NCI-H748 (cell line): ENCODE measurements at regions not wholly inside any gene's neighbourhood (a gene's known extent, or its start where the extent isn't known, plus 50 kb on each side); places are given as distances from the start of the nearest gene placed in this dataset.
"Not testable (repeated sequence)": the region's sequence is repeated elsewhere in the genome, so short reads cannot be mapped to it uniquely, and the experiment has no call there.

Experiments used
- DNase-seq: peaks from one replicate; lab custom pipeline; 2025; ENCODE audit not compliant: unreplicated experiment; lab: John Stamatoyannopoulos, UW

- not testable (repeated sequence) for DNase-seq
Observed at GRCh38 chr6:60797831-60798230, 1488.2 kb downstream of the KHDRBS2 start.

GRCh38 chr6:60789601-60790000 lies 1496.4 kb downstream of the KHDRBS2 start:
- DNase-seq: peak; percentile 18

- DNase-seq: not testable (repeated sequence)
Observed at GRCh38 chr6:60782698-60783464, 1503.1 kb downstream of the KHDRBS2 start.

- not testable (repeated sequence) for DNase-seq
Observed at GRCh38 chr6:60779591-60779990, 1506.4 kb downstream of the KHDRBS2 start.

- DNase-seq: not testable (repeated sequence)
Observed at GRCh38 chr6:60767791-60768499, 1518.1 kb downstream of the KHDRBS2 start.

GRCh38 chr6:60765331-60765730 lies 1520.7 kb downstream of the KHDRBS2 start:
- DNase-seq: not testable (repeated sequence)

GRCh38 chr6:60763464-60764080 lies 1522.5 kb downstream of the KHDRBS2 start:
- DNase-seq: not testable (repeated sequence)

GRCh38 chr6:60760928-60761327 lies 1525.1 kb downstream of the KHDRBS2 start:
- DNase-seq: not testable (repeated sequence)

GRCh38 chr6:60759149-60759825 lies 1526.7 kb downstream of the KHDRBS2 start:
- DNase-seq: not testable (repeated sequence)

GRCh38 chr6:60758725-60759124 lies 1527.3 kb downstream of the KHDRBS2 start:
- not testable (repeated sequence) for DNase-seq

GRCh38 chr6:60754879-60755278 lies 1531.1 kb downstream of the KHDRBS2 start:
- DNase-seq: no peak

- not testable (repeated sequence) for DNase-seq
Observed at GRCh38 chr6:60750353-60751081, 1535.5 kb downstream of the KHDRBS2 start.

GRCh38 chr6:60747765-60748556 lies 1538.1 kb downstream of the KHDRBS2 start:
- not testable (repeated sequence) for DNase-seq

- DNase-seq: not testable (repeated sequence)
Observed at GRCh38 chr6:60737764-60738425, 1548.1 kb downstream of the KHDRBS2 start.

GRCh38 chr6:60737315-60737714 lies 1548.7 kb downstream of the KHDRBS2 start:
- not testable (repeated sequence) for DNase-seq

GRCh38 chr6:60723935-60724334 lies 1562.1 kb downstream of the KHDRBS2 start:
- DNase-seq: not testable (repeated sequence)

- DNase-seq: no peak
Observed at GRCh38 chr6:60695232-60695631, 1590.8 kb downstream of the KHDRBS2 start.

- no peak for DNase-seq
Observed at GRCh38 chr6:60687085-60687484, 1598.9 kb downstream of the KHDRBS2 start.

- DNase-seq: no peak
Observed at GRCh38 chr6:60681806-60682205, 1604.2 kb downstream of the KHDRBS2 start.
